A673 (cell line): ENCODE measurements at regions not wholly inside any gene's neighbourhood (a gene's known extent, or its start where the extent isn't known, plus 50 kb on each side); places are given as distances from the start of the nearest gene placed in this dataset.

Experiments
- BruUV-seq: library from RNA; stranded (reverse); fragments of 400-500 nt; replicated peaks from 2 replicates; lab custom pipeline; 2021; lab: Mats Ljungman, UMichigan
- CTCF ChIA-PET: fragments of 300-600 bp; sonication (Branson Sonifier 250); formaldehyde crosslinking; loops from one replicate; lab custom pipeline; 2022; ENCODE audit warnings: antibody characterized with exemption; lab: Charles Lee
- POLR2A ChIA-PET: fragments of 300-600 bp; sonication (Branson Sonifier 250); formaldehyde crosslinking; loops from one replicate; lab custom pipeline; 2022; ENCODE audit warnings: antibody characterized with exemption; ENCODE audit not compliant: low non-redundant PET; lab: Charles Lee
- DNase-seq: peaks from one replicate; pipeline ENCODE4 v3.0.0-alpha.2; 2015; ENCODE audit warnings: low spot score
- H3K27ac ChIP-seq: fragments of 200-600 bp; sonication (generic); 2 replicates; pipeline ENCODE4 v1.5.1; 2016; ENCODE audit warnings: mixed run types, low read depth, mild to moderate bottlenecking, mixed read lengths, antibody characterized with exemption, low read length; ENCODE audit not compliant: poor library complexity, severe bottlenecking
- H3K27me3 ChIP-seq: fragments of 200-600 bp; sonication (generic); replicated peaks from 2 replicates; pipeline ENCODE4 v1.6.1; 2017; ENCODE audit warnings: mixed run types, low read depth, mild to moderate bottlenecking, mixed read lengths, antibody characterized with exemption, low read length; ENCODE audit not compliant: insufficient read depth, poor library complexity
- H3K36me3 ChIP-seq: fragments of 200-600 bp; sonication (generic); 2 replicates; pipeline ENCODE4 v1.6.1; 2016; ENCODE audit warnings: mixed run types, mild to moderate bottlenecking, mixed read lengths, antibody characterized with exemption, low read length; ENCODE audit not compliant: insufficient read depth, poor library complexity, severe bottlenecking
- H3K4me1 ChIP-seq: fragments of 200-600 bp; sonication (generic); 2 replicates; pipeline ENCODE4 v1.6.1; 2017; ENCODE audit warnings: mixed run types, mild to moderate bottlenecking, mixed read lengths, antibody characterized with exemption, low read length; ENCODE audit not compliant: insufficient read depth, poor library complexity, severe bottlenecking
- H3K4me3 ChIP-seq: fragments of 200-600 bp; sonication (generic); 2 replicates; pipeline ENCODE4 v1.5.1; 2016; ENCODE audit warnings: low read depth, mixed run types, mild to moderate bottlenecking, mixed read lengths, low read length; ENCODE audit not compliant: poor library complexity, severe bottlenecking
- H3K9me3 ChIP-seq: fragments of 200-600 bp; sonication (generic); 2 replicates; pipeline ENCODE4 v1.6.1; 2016; ENCODE audit warnings: mixed run types, low read depth, mild to moderate bottlenecking, mixed read lengths, antibody characterized with exemption, low read length; ENCODE audit not compliant: poor library complexity, severe bottlenecking
- CTCF ChIP-seq: fragments of 300-800, 200-600 bp; sonication (generic); conservative IDR thresholded peaks from 2 replicates; pipeline ENCODE4 v1.5.1; 2017; ENCODE audit warnings: low read depth, mild to moderate bottlenecking, antibody characterized with exemption, low read length, moderate library complexity, mixed read lengths
- EZH2 ChIP-seq: fragments of 200-600 bp; sonication (generic); IDR thresholded peaks from 2 replicates; pipeline ENCODE4 v1.6.1; 2017; ENCODE audit warnings: borderline replicate concordance, low read depth, mild to moderate bottlenecking, mixed read lengths, antibody characterized with exemption, low read length; ENCODE audit not compliant: poor library complexity, severe bottlenecking
- intact Hi-C: fragments of 100-400 bp; cut with micrococcal nuclease; formaldehyde crosslinking; loops from one replicate; pipeline ENCODE4 v1.10.0; 2022; ENCODE audit not compliant: unreplicated experiment

DNA sequence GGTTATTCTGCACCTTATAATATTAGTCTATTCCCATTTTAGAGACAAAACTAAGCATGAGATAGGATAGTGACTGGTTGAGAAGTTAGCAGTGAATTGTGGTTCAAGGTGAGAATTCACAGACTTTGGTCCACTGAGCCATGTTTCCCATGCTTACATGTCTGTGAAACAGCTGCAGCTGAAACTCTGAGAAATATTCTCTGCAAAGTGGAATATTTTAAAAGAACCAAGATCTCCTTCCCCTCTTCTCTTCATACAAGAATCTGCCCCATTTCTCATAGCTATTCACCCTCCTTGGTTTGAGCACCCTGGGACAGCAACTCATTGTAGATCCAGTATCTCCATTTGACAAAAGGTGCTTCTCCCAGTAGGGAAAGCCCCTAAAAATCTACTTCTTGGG lies 70.2 kb upstream of the TMEM170B start:
- CTCF ChIA-PET = no interaction called here
- TF ChIP-seq CTCF (no peak), EZH2 (no peak)
- DNase-seq = no peak
- Histone ChIP-seq H3K9me3 (no peaks in the 10 kb centered on the region), H3K4me1 (no peaks in the 10 kb centered on the region), H3K4me3 (no peak overlapping the region), H3K27ac (no peak overlapping the region), H3K27me3 (no peaks in the 10 kb centered on the region), H3K36me3 (no peaks in the 10 kb centered on the region)
- no TSS peak for BruUV-seq
- POLR2A ChIA-PET = no interaction called here
- intact Hi-C loops = no loop called here

GRCh38 chr6:11463398-11463780 lies 74.2 kb upstream of the TMEM170B start:
- H3K27ac ChIP-seq = no peak overlapping the region
- no TSS peak for BruUV-seq
- TF ChIP-seq CTCF = no peak
- no peak for TF ChIP-seq EZH2
- ChIA-PET POLR2A (no interaction called here), CTCF (no interaction called here)
- H3K9me3 ChIP-seq = no peaks in the 10 kb centered on the region
- no peaks in the 10 kb centered on the region for H3K36me3 ChIP-seq
- no peak for DNase-seq
- no peak overlapping the region for H3K4me3 ChIP-seq
- no peaks in the 10 kb centered on the region for H3K27me3 ChIP-seq
- intact Hi-C loops = no loop called here
- no peaks in the 10 kb centered on the region for H3K4me1 ChIP-seq

DNA sequence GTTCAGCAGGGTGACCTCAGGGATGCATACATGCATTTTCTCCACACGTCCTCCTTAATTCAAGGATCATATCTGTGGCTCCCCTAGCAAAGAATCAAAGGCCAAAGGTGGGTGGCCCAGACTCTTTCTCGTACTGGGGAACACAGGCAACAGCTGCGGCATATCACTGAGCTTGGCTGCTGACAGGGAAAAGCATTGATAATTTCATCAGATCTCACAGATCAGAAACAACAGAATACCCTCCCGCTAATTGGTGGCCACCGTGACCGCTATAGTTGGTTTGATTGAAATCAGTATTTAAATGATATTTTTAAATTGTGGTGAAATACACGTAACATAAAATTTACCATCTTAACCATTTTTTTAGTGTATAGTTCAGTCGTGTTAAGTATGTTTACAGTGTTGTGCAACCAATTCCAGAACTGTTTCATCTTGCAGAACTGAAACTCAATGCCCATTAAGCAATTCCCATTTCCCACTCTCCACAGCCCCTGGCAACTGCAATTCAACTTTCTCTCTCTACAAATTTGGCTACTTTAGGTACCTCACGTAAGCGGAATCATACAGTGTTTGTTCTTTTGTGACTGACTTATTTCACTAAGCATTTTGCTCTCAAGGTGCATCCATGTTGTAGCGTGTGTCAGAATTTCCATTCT lies 74.7 kb upstream of the TMEM170B start:
- intact Hi-C loops = no loop called here
- TF ChIP-seq EZH2 (no peak), CTCF (no peak)
- POLR2A ChIA-PET = no interaction called here
- H3K4me1 ChIP-seq = no peaks in the 10 kb centered on the region
- no TSS peak for BruUV-seq
- H3K27me3 ChIP-seq = no peaks in the 10 kb centered on the region
- no peak for DNase-seq
- H3K9me3 ChIP-seq = no peaks in the 10 kb centered on the region
- no peaks in the 10 kb centered on the region for H3K36me3 ChIP-seq
- no peak overlapping the region for H3K4me3 ChIP-seq
- CTCF ChIA-PET = no interaction called here
- no peak overlapping the region for H3K27ac ChIP-seq
